HepG2 (cell line): ENCODE measurements at regions not wholly inside any gene's neighbourhood (a gene's known extent, or its start where the extent isn't known, plus 50 kb on each side); places are given as distances from the start of the nearest gene placed in this dataset.

Source experiments
- BRF2 ChIP-seq: sonication (generic); formaldehyde crosslinking; IDR thresholded peaks from 2 replicates; pipeline ENCODE4 v1.8.1; 2022; ENCODE audit warnings: mild to moderate bottlenecking, missing genetic modification reagents
- CEBPB ChIP-seq: IDR thresholded peaks from 2 replicates; pipeline ENCODE4 v1.6.1; 2011; ENCODE audit warnings: low read depth, low read length, improper control_type of control experiment, borderline replicate concordance
- CTCF ChIP-seq: sonication (generic); formaldehyde crosslinking; IDR thresholded peaks from 2 replicates; pipeline ENCODE4 v1.5.0; 2020; ENCODE audit warnings: mild to moderate bottlenecking, missing genetic modification reagents, moderate library complexity
- JUN ChIP-seq: sonication (generic); formaldehyde crosslinking; IDR thresholded peaks from 2 replicates; pipeline ENCODE4 v1.4.0; 2020; ENCODE audit warnings: mild to moderate bottlenecking, missing genetic modification reagents
- NR2F1 ChIP-seq, 2 experiments: fragments of 450-650 bp in 1 of 2; formaldehyde crosslinking in 1 of 2; IDR thresholded peaks; 2 replicates each; pipeline versions ENCODE4 v1.5.0 to v1.6.1; 2016 to 2020; ENCODE audit warnings: mild to moderate bottlenecking in 1 of 2, missing compliant biosample characterization in 1 of 2, missing genetic modification reagents in 1 of 2, moderate library complexity in 1 of 2
- RAD21 ChIP-seq: fragments of 450-650 bp; formaldehyde crosslinking; IDR thresholded peaks from 2 replicates; pipeline ENCODE4 v1.5.0; 2020; ENCODE audit warnings: mild to moderate bottlenecking
- ZNF121 ChIP-seq: sonication (generic); formaldehyde crosslinking; IDR thresholded peaks from 2 replicates; pipeline ENCODE4 v1.5.0; 2020; ENCODE audit warnings: mild to moderate bottlenecking, missing genetic modification reagents
- ZNF138 ChIP-seq: sonication (generic); formaldehyde crosslinking; IDR thresholded peaks from 2 replicates; pipeline ENCODE4 v1.5.0; 2020; ENCODE audit warnings: mild to moderate bottlenecking, low read depth, missing genetic modification reagents
- ZNF317 ChIP-seq: sonication (generic); formaldehyde crosslinking; IDR thresholded peaks from 2 replicates; pipeline ENCODE4 v1.5.0; 2020; ENCODE audit warnings: mild to moderate bottlenecking, missing genetic modification reagents
- ZNF839 ChIP-seq: sonication (generic); formaldehyde crosslinking; IDR thresholded peaks from 2 replicates; pipeline ENCODE4 v1.4.0; 2020; ENCODE audit warnings: missing genetic modification reagents, mild to moderate bottlenecking, borderline replicate concordance

- TF ChIP-seq CEBPB, result no peak
- no peak for TF ChIP-seq ZNF121 (CRISPR knock-in tag)
- no peak for TF ChIP-seq ZNF839 (CRISPR knock-in tag)
- TF ChIP-seq RAD21 (CRISPR knock-in tag), result no peak
- TF ChIP-seq CTCF (CRISPR knock-in tag), result no peak
- TF ChIP-seq JUN, result no peak
- TF ChIP-seq BRF2, result no peak
- TF ChIP-seq ZNF138 (CRISPR knock-in tag), result no peak
- no peak for TF ChIP-seq NR2F1 (CRISPR knock-in tag; IDR thresholded peaks at IDR 0.05)
- no peak for TF ChIP-seq ZNF317 (CRISPR knock-in tag)
Observed at GRCh38 chr14:71514941-71515919, 417.0 kb upstream of the RGS6 start.
